ENCODE measurements at regions not wholly inside any gene's neighbourhood (a gene's known extent, or its start where the extent isn't known, plus 50 kb on each side); places are given as distances from the start of the nearest gene placed in this dataset.

- TF ChIP-seq ZBTB40 (IDR thresholded peaks at IDR 0.05; ENCODE audit: borderline replicate concordance): no peak
- TF ChIP-seq BCL3 (IDR thresholded peaks at IDR 0.05; ENCODE audit: borderline replicate concordance, insufficient read depth, low read depth, low read length, poor library complexity, severe bottlenecking): no peak
- no peak for TF ChIP-seq FOXK2 (IDR thresholded peaks at IDR 0.05)
- no peak for TF ChIP-seq SRF (IDR thresholded peaks at IDR 0.05; ENCODE audit: low read depth in 2 of 2, low read length in 2 of 2)
Observed at GRCh38 chr21:39107739-39108138, 75.5 kb downstream of the PSMG1 start (continued).

GRCh38 chr21:39106881-39107462, 76.3 kb downstream of the PSMG1 start:
- H3K4me1 ChIP-seq (ENCODE audit: control insufficient read depth, insufficient read depth, low read length): no peaks in the 10 kb centered on the region
- H3K4me2 ChIP-seq (ENCODE audit: control insufficient read depth, insufficient read depth): no peak overlapping the region
- ChIA-PET POLR2A (interaction anchor here (0.6 kb wide), 1 partner anchor 688 kb away, joined by 4 read pairs; no protein-coding TSS in a partner anchor), RAD21 (ENCODE audit: unreplicated experiment) (no interaction called here), SMC1A (ENCODE audit: uncharacterized antibody, unreplicated experiment) (no interaction called here), CTCF (interaction anchor here (0.8 kb wide), 1 partner anchor 19 kb away, joined by 3 read pairs; no protein-coding TSS in a partner anchor)
- BruUV-seq (replicated peaks): no TSS peak
- FAIRE-seq (no peak), ATAC-seq (no peak), DNase-seq (ENCODE audit: low read depth, low spot score) (no peak)
- H3K36me3 ChIP-seq (ENCODE audit: control insufficient read depth in 2 of 2, insufficient read depth in 2 of 2, low read length in 1 of 2): no peaks in the 10 kb centered on the region
- no peaks in the 10 kb centered on the region for H4K20me1 ChIP-seq (ENCODE audit: control insufficient read depth, insufficient read depth)
- intact Hi-C loops (cut with micrococcal nuclease; ENCODE audit: unreplicated experiment) (no loop called here), in situ Hi-C loops (cut with MboI) (no loop called here)
- no peak overlapping the region for H3K9ac ChIP-seq (ENCODE audit: control insufficient read depth, insufficient read depth, low read length)
- H3K27ac ChIP-seq (ENCODE audit: control insufficient read depth, insufficient read depth): no peak overlapping the region
- H3K9me3 ChIP-seq (replicated peaks; ENCODE audit: control insufficient read depth, insufficient read depth, low read length): no peaks in the 10 kb centered on the region
- 19% methylated on average over 13 of the region's 15 CpGs for WGBS (ENCODE audit: insufficient coverage, insufficient replicate concordance, low lambda C conversion rate, missing lambda C conversion rate)
- no peak overlapping the region for H3K4me3 ChIP-seq
- H2AFZ ChIP-seq (ENCODE audit: control insufficient read depth, low read depth, low read length): no peak overlapping the region
- H3K79me2 ChIP-seq (ENCODE audit: control insufficient read depth, insufficient read depth, low read length): no peaks in the 10 kb centered on the region
- no peaks in the 10 kb centered on the region; a peak in 2 of 4 replicates for H3K27me3 ChIP-seq (replicated peaks in 1 of 2; ENCODE audit: control insufficient read depth in 2 of 2, insufficient read depth in 2 of 2, low read length in 1 of 2)
- TF ChIP-seq ASH2L (IDR thresholded peaks at IDR 0.05; ENCODE audit: borderline replicate concordance, low read depth) (no peak), YY1 (IDR thresholded peaks at IDR 0.05; ENCODE audit: low read depth, low read length) (no peak), NR2C2 (IDR thresholded peaks at IDR 0.05; ENCODE audit: borderline replicate concordance, control insufficient read depth, insufficient read length, low read depth) (no peak), SMAD5 (IDR thresholded peaks at IDR 0.05; ENCODE audit: low read depth) (no peak), LARP7 (IDR thresholded peaks at IDR 0.05) (no peak), TCF7 (IDR thresholded peaks at IDR 0.05; ENCODE audit: borderline replicate concordance) (no peak), SKIL (IDR thresholded peaks at IDR 0.05; ENCODE audit: low read depth, poor library complexity, severe bottlenecking) (no peak), BRCA1 (IDR thresholded peaks at IDR 0.05; ENCODE audit: low read depth, low read length) (no peak), PAX8 (IDR thresholded peaks at IDR 0.05) (no peak), ZNF217 (IDR thresholded peaks at IDR 0.05) (no peak), FOS (IDR thresholded peaks at IDR 0.05; ENCODE audit: borderline replicate concordance, extremely low read depth, insufficient read length) (no peak), KLF5 (IDR thresholded peaks at IDR 0.05; ENCODE audit: partially characterized antibody) (no peak), MEF2A (IDR thresholded peaks at IDR 0.05; ENCODE audit: insufficient read depth, low read depth, low read length) (no peak)

All from GM12878 (cell line).